TTC549 (cell line): ENCODE measurements at regions not wholly inside any gene's neighbourhood (a gene's known extent, or its start where the extent isn't known, plus 50 kb on each side); places are given as distances from the start of the nearest gene placed in this dataset.
"Not testable (repeated sequence)": the region's sequence is repeated elsewhere in the genome, so short reads cannot be mapped to it uniquely, and the experiment has no call there.

Experiments
- FAIRE-seq: peaks from 2 replicates; lab custom pipeline; 2012; peaks lifted over from hg19 to GRCh38; lab: Jason Lieb, UNC

GRCh38 chr7:69205581-69205980 is 392.7 kb upstream of the AUTS2 start:
- no peak for FAIRE-seq

GRCh38 chr7:69208276-69208675 is 390.0 kb upstream of the AUTS2 start:
- no peak for FAIRE-seq

GRCh38 chr7:69208848-69209247 is 389.4 kb upstream of the AUTS2 start:
- FAIRE-seq: no peak

- FAIRE-seq: no peak
Observed at GRCh38 chr7:69211336-69211735, 386.9 kb upstream of the AUTS2 start.

GRCh38 chr7:69211739-69212138 is 386.5 kb upstream of the AUTS2 start:
- no peak for FAIRE-seq

GRCh38 chr7:69213878-69214277 is 384.4 kb upstream of the AUTS2 start:
- FAIRE-seq: no peak

- not testable (repeated sequence) for FAIRE-seq
Observed at GRCh38 chr7:69215516-69215915, 382.8 kb upstream of the AUTS2 start.

- no peak for FAIRE-seq
Observed at GRCh38 chr7:69217516-69218350, 380.5 kb upstream of the AUTS2 start.

- FAIRE-seq: no peak
Observed at GRCh38 chr7:69218576-69218975, 379.7 kb upstream of the AUTS2 start.

- no peak for FAIRE-seq
Observed at GRCh38 chr7:69219381-69219780, 378.9 kb upstream of the AUTS2 start.

GRCh38 chr7:69225259-69225943 is 372.9 kb upstream of the AUTS2 start:
- no peak for FAIRE-seq

GRCh38 chr7:69228212-69228811 is 370.0 kb upstream of the AUTS2 start:
- no peak for FAIRE-seq

- FAIRE-seq: no peak
Observed at GRCh38 chr7:69232445-69233376, 365.6 kb upstream of the AUTS2 start.

- FAIRE-seq: no peak
Observed at GRCh38 chr7:69237541-69237940, 360.7 kb upstream of the AUTS2 start.

- FAIRE-seq: no peak
Observed at GRCh38 chr7:69243016-69243415, 355.3 kb upstream of the AUTS2 start.

- no peak for FAIRE-seq
Observed at GRCh38 chr7:69244701-69245100, 353.6 kb upstream of the AUTS2 start.

GRCh38 chr7:69245646-69246045 is 352.6 kb upstream of the AUTS2 start:
- no peak for FAIRE-seq

- no peak for FAIRE-seq
Observed at GRCh38 chr7:69246758-69247157, 351.5 kb upstream of the AUTS2 start.

- FAIRE-seq: not testable (repeated sequence)
Observed at GRCh38 chr7:69248382-69248828, 349.9 kb upstream of the AUTS2 start.

GRCh38 chr7:69250958-69251357 is 347.3 kb upstream of the AUTS2 start:
- no peak for FAIRE-seq

- FAIRE-seq: no peak
Observed at GRCh38 chr7:69254643-69255042, 343.6 kb upstream of the AUTS2 start.

GRCh38 chr7:69256634-69257081 is 341.6 kb upstream of the AUTS2 start:
- no peak for FAIRE-seq
